Gastroesophageal sphincter (tissue), 3 donors: ENCODE measurements at regions not wholly inside any gene's neighbourhood (a gene's known extent, or its start where the extent isn't known, plus 50 kb on each side); places are given as distances from the start of the nearest gene placed in this dataset.

Source experiments
- POLR2A ChIP-seq, 2 donors: fragments of 450-650 bp; IDR thresholded peaks; one replicate each; pipeline ENCODE4 v1.6.1; 2017; ENCODE audit warnings: antibody characterized with exemption in 2 of 2, mild to moderate bottlenecking in 2 of 2, moderate library complexity in 1 of 2
- POLR2AphosphoS5 ChIP-seq: sonication (generic); formaldehyde crosslinking; IDR thresholded peaks from one replicate; pipeline ENCODE4 v1.6.1; 2017; ENCODE audit warnings: antibody characterized with exemption
- TF ChIP-seq, protein P1 (sequence below), 4 experiments: fragments of 200-600 bp in 2 of 4; fragments of 450-650 bp in 2 of 4; sonication (generic) in 1 of 4; IDR thresholded peaks; one replicate each; pipeline ENCODE4 v1.5.1; 2017 to 2019; ENCODE audit warnings: antibody characterized with exemption in 4 of 4, mild to moderate bottlenecking in 2 of 4, moderate library complexity in 2 of 4

GRCh38 chr10:108471420-108471819 lies 1306.9 kb upstream of the SORCS1 start:
- no peak for TF ChIP-seq POLR2A (IDR thresholded peaks at IDR 0.05)
- TF ChIP-seq, protein P1, sequence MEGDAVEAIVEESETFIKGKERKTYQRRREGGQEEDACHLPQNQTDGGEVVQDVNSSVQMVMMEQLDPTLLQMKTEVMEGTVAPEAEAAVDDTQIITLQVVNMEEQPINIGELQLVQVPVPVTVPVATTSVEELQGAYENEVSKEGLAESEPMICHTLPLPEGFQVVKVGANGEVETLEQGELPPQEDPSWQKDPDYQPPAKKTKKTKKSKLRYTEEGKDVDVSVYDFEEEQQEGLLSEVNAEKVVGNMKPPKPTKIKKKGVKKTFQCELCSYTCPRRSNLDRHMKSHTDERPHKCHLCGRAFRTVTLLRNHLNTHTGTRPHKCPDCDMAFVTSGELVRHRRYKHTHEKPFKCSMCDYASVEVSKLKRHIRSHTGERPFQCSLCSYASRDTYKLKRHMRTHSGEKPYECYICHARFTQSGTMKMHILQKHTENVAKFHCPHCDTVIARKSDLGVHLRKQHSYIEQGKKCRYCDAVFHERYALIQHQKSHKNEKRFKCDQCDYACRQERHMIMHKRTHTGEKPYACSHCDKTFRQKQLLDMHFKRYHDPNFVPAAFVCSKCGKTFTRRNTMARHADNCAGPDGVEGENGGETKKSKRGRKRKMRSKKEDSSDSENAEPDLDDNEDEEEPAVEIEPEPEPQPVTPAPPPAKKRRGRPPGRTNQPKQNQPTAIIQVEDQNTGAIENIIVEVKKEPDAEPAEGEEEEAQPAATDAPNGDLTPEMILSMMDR (IDR thresholded peaks at IDR 0.05): no peak
- no peak for TF ChIP-seq POLR2AphosphoS5
